ENCODE measurements at regions not wholly inside any gene's neighbourhood (a gene's known extent, or its start where the extent isn't known, plus 50 kb on each side); places are given as distances from the start of the nearest gene placed in this dataset.

- Histone ChIP-seq H3K27me3 (ENCODE audit: control insufficient read depth in 4 of 4, insufficient read depth in 4 of 4, low read length in 3 of 4) (no peaks in the 10 kb centered on the region), H3K4me1 (ENCODE audit: control insufficient read depth in 4 of 4, insufficient read depth in 4 of 4, low read length in 3 of 4) (peaks cover 3 to 27% (median 17%) of the 10 kb centered on the region in 4 donors), H3K36me3 (ENCODE audit: control insufficient read depth in 4 of 4, insufficient read depth in 3 of 4, low read depth in 1 of 4, low read length in 3 of 4) (peaks cover 0 to 2% (median 0%) of the 10 kb centered on the region in 4 donors), H3K9me3 (ENCODE audit: control insufficient read depth in 4 of 4, low read length in 3 of 4) (no peaks in the 10 kb centered on the region), H3K4me3 (ENCODE audit: low read depth in 1 of 3, low read length in 3 of 3) (no peak overlapping the region), H3K9ac (ENCODE audit: low read depth in 1 of 2, low read length in 2 of 2) (no peak overlapping the region), H3K27ac (ENCODE audit: low read depth in 1 of 2, low read length in 2 of 2) (no peak overlapping the region)
- 93% methylated on average over 18 of the region's 18 CpGs for WGBS
- DNase-seq (ENCODE audit: low spot score), result no peak
- TF ChIP-seq MAX (IDR thresholded peaks at IDR 0.05) (no peak), REST (IDR thresholded peaks at IDR 0.05) (no peak), HNF4G (IDR thresholded peaks at IDR 0.05) (no peak), TAF1 (conservative IDR thresholded peaks at IDR 0.05) (no peak), JUND (IDR thresholded peaks at IDR 0.05) (no peak)
Observed at GRCh38 chr1:119316870-119317416, 51.6 kb upstream of the HAO2 start.

GRCh38 chr1:119318466-119319309 lies 49.9 kb upstream of the HAO2 start:
- DNase-seq (ENCODE audit: low spot score), result no peak
- TF ChIP-seq GABPA (IDR thresholded peaks at IDR 0.05 in 1 of 2, conservative IDR thresholded peaks at IDR 0.05 in 1 of 2), result no peak
- TF ChIP-seq FOXA1 (IDR thresholded peaks at IDR 0.05), result no peak
- TF ChIP-seq HNF4G (IDR thresholded peaks at IDR 0.05), result no peak
- H3K9me3 ChIP-seq (ENCODE audit: control insufficient read depth in 4 of 4, low read length in 3 of 4), result no peaks in the 10 kb centered on the region

More at GRCh38 chr1:119318466-119319309, 49.9 kb upstream of the HAO2 start:
- no peak overlapping the region for H3K27ac ChIP-seq (ENCODE audit: low read depth in 1 of 2, low read length in 2 of 2)
- H3K4me3 ChIP-seq (ENCODE audit: low read depth in 1 of 3, low read length in 3 of 3), result no peak overlapping the region
- no peaks in the 10 kb centered on the region for H3K27me3 ChIP-seq (ENCODE audit: control insufficient read depth in 4 of 4, insufficient read depth in 4 of 4, low read length in 3 of 4)
- no peak overlapping the region for H3K9ac ChIP-seq (ENCODE audit: low read depth in 1 of 2, low read length in 2 of 2)
- H3K36me3 ChIP-seq (ENCODE audit: control insufficient read depth in 4 of 4, insufficient read depth in 3 of 4, low read depth in 1 of 4, low read length in 3 of 4), result peaks cover 0 to 2% (median 0%) of the 10 kb centered on the region in 4 donors
- H3K4me1 ChIP-seq (ENCODE audit: control insufficient read depth in 4 of 4, insufficient read depth in 4 of 4, low read length in 3 of 4), result peaks cover 5 to 44% (median 21%) of the 10 kb centered on the region in 4 donors
- 81% methylated on average over 7 of the region's 7 CpGs for WGBS

All from liver (tissue), 7 donors.